ENCODE measurements at regions not wholly inside any gene's neighbourhood (a gene's known extent, or its start where the extent isn't known, plus 50 kb on each side); places are given as distances from the start of the nearest gene placed in this dataset.

- Histone ChIP-seq H3K4me1 (ENCODE audit: control insufficient read depth, insufficient read depth, low read length) (no peaks in the 10 kb centered on the region), H3K9me3 (ENCODE audit: control insufficient read depth, insufficient read depth, low read depth, low read length) (no peaks in the 10 kb centered on the region), H3K4me3 (ENCODE audit: low read depth, low read length) (no peak overlapping the region), H3K27ac (ENCODE audit: extremely low read depth, low read depth, low read length) (no peak overlapping the region), H3K36me3 (ENCODE audit: control insufficient read depth in 2 of 2, insufficient read depth in 1 of 2, low read length in 2 of 2) (no peaks in the 10 kb centered on the region)
- CTCF ChIA-PET, result interaction anchor here (0.5 to 0.7 kb wide), 2 partner anchors 264 to 1636 kb away, joined by 3 read pairs; no protein-coding TSS in a partner anchor
- POLR2A ChIA-PET, result no interaction called here
- TF ChIP-seq ZNF10 (tag by site-specific recombination; IDR thresholded peaks at IDR 0.05), result no peak
- no peak for TF ChIP-seq ZNF626 (tag by site-specific recombination; IDR thresholded peaks at IDR 0.05)
- TF ChIP-seq ZBTB11 (tag by site-specific recombination; conservative IDR thresholded peaks at IDR 0.05; ENCODE audit: low read depth), result no peak
- no peak for TF ChIP-seq TSHZ1 (tag by site-specific recombination; IDR thresholded peaks at IDR 0.05; ENCODE audit: borderline replicate concordance)
- TF ChIP-seq KLF16 (tag by site-specific recombination; IDR thresholded peaks at IDR 0.05), result no peak
- TF ChIP-seq ZNF114 (tag by site-specific recombination; IDR thresholded peaks at IDR 0.05), result no peak
- no peak for TF ChIP-seq ZNF664 (tag by site-specific recombination; IDR thresholded peaks at IDR 0.05)
- no peak for TF ChIP-seq ZNF549 (tag by site-specific recombination; IDR thresholded peaks at IDR 0.05)
Observed at GRCh38 chr1:60235275-60235674, 161.7 kb upstream of the C1orf87 start.

- Histone ChIP-seq H3K9me3 (ENCODE audit: control insufficient read depth, insufficient read depth, low read depth, low read length) (no peaks in the 10 kb centered on the region), H3K4me1 (ENCODE audit: control insufficient read depth, insufficient read depth, low read length) (no peaks in the 10 kb centered on the region), H3K36me3 (ENCODE audit: control insufficient read depth in 2 of 2, insufficient read depth in 1 of 2, low read length in 2 of 2) (no peaks in the 10 kb centered on the region), H3K27ac (ENCODE audit: extremely low read depth, low read depth, low read length) (no peak overlapping the region), H3K4me3 (ENCODE audit: low read depth, low read length) (no peak overlapping the region)
- no peak for TF ChIP-seq ZNF2 (tag by site-specific recombination; IDR thresholded peaks at IDR 0.05)
- TF ChIP-seq ZNF600 (tag by site-specific recombination; IDR thresholded peaks at IDR 0.05), result no peak
- TF ChIP-seq PRDM1 (tag by site-specific recombination; IDR thresholded peaks at IDR 0.05), result no peak
- no peak for TF ChIP-seq ZNF76 (tag by site-specific recombination; IDR thresholded peaks at IDR 0.05; ENCODE audit: borderline replicate concordance, low read depth)
- no peak for TF ChIP-seq ZNF148 (tag by site-specific recombination; IDR thresholded peaks at IDR 0.05; ENCODE audit: borderline replicate concordance)
- no peak for TF ChIP-seq ZNF266 (tag by site-specific recombination; IDR thresholded peaks at IDR 0.05; ENCODE audit: low read depth)
- TF ChIP-seq ZNF26 (tag by site-specific recombination; IDR thresholded peaks at IDR 0.05), result no peak
- no peak for TF ChIP-seq ZNF10 (tag by site-specific recombination; IDR thresholded peaks at IDR 0.05)
- TF ChIP-seq ZNF223 (tag by site-specific recombination; IDR thresholded peaks at IDR 0.05), result no peak
- TF ChIP-seq ZNF398 (tag by site-specific recombination; IDR thresholded peaks at IDR 0.05), result no peak
- TF ChIP-seq ZNF426 (tag by site-specific recombination; IDR thresholded peaks at IDR 0.05), result no peak
- no peak for TF ChIP-seq ZEB2 (tag by site-specific recombination; IDR thresholded peaks at IDR 0.05)
- TF ChIP-seq ZNF404 (tag by site-specific recombination; IDR thresholded peaks at IDR 0.05), result no peak
- no peak for TF ChIP-seq ZBTB7A (tag by site-specific recombination; IDR thresholded peaks at IDR 0.05; ENCODE audit: low read depth)
- ChIA-PET POLR2A (no interaction called here), CTCF (interaction anchor here (0.5 to 0.7 kb wide), 2 partner anchors 264 to 1636 kb away, joined by 3 read pairs; no protein-coding TSS in a partner anchor)
Observed at GRCh38 chr1:60234776-60235175, 161.2 kb upstream of the C1orf87 start.

Measured in HEK293 (cell line).